ENCODE measurements at regions not wholly inside any gene's neighbourhood (a gene's known extent, or its start where the extent isn't known, plus 50 kb on each side); places are given as distances from the start of the nearest gene placed in this dataset.
"Not testable (repeated sequence)": the region's sequence is repeated elsewhere in the genome, so short reads cannot be mapped to it uniquely, and the experiment has no call there.

GRCh38 chr11:71705738-71706432, 123.2 kb upstream of the KRTAP5-11 start:
- BruUV-seq (replicated peaks); H3K4me3 ChIP-seq; H3K9me2 ChIP-seq (ENCODE audit: insufficient read depth); CTCF ChIA-PET; H3K36me3 ChIP-seq (ENCODE audit: low read depth); POLR2A ChIA-PET (ENCODE audit: unreplicated experiment); H4K20me1 ChIP-seq (ENCODE audit: insufficient read depth); DNase-seq; H2AFZ ChIP-seq; H3K79me2 ChIP-seq (ENCODE audit: low read depth); H3K27ac ChIP-seq; H3F3A ChIP-seq (ENCODE audit: insufficient read depth, low read depth); H3K4me1 ChIP-seq (replicated peaks; ENCODE audit: insufficient read depth); intact Hi-C loops (cut with micrococcal nuclease; ENCODE audit: unreplicated experiment); H3K4me2 ChIP-seq; H3K9me3 ChIP-seq (ENCODE audit: insufficient read depth, low read depth): not testable (repeated sequence)
- H3K27me3 ChIP-seq (ENCODE audit: insufficient read depth, low read depth): peaks cover 13% of the 10 kb centered on the region; the same call in 1 of the 2 replicates

GRCh38 chr11:71707083-71707482, 124.4 kb upstream of the KRTAP5-11 start:
- H3K4me2 ChIP-seq; H3F3A ChIP-seq (ENCODE audit: insufficient read depth, low read depth); H3K36me3 ChIP-seq (ENCODE audit: low read depth); H3K4me3 ChIP-seq; BruUV-seq (replicated peaks); H3K4me1 ChIP-seq (replicated peaks; ENCODE audit: insufficient read depth); POLR2A ChIA-PET (ENCODE audit: unreplicated experiment); H3K27ac ChIP-seq; DNase-seq; CTCF ChIA-PET; intact Hi-C loops (cut with micrococcal nuclease; ENCODE audit: unreplicated experiment); H3K9me3 ChIP-seq (ENCODE audit: insufficient read depth, low read depth); H3K79me2 ChIP-seq (ENCODE audit: low read depth); H2AFZ ChIP-seq; H4K20me1 ChIP-seq (ENCODE audit: insufficient read depth); H3K9me2 ChIP-seq (ENCODE audit: insufficient read depth): not testable (repeated sequence)
- H3K27me3 ChIP-seq (ENCODE audit: insufficient read depth, low read depth): peaks cover 20% of the 10 kb centered on the region; the same call in 1 of the 2 replicates

- DNase-seq; H3K9me3 ChIP-seq (ENCODE audit: insufficient read depth, low read depth); BruUV-seq (replicated peaks); H3K79me2 ChIP-seq (ENCODE audit: low read depth); H3K4me1 ChIP-seq (replicated peaks; ENCODE audit: insufficient read depth); intact Hi-C loops (cut with micrococcal nuclease; ENCODE audit: unreplicated experiment); CTCF ChIA-PET; H3K9me2 ChIP-seq (ENCODE audit: insufficient read depth); H3K4me2 ChIP-seq; H3K27ac ChIP-seq; H2AFZ ChIP-seq; H3F3A ChIP-seq (ENCODE audit: insufficient read depth, low read depth); H3K4me3 ChIP-seq; POLR2A ChIA-PET (ENCODE audit: unreplicated experiment); H4K20me1 ChIP-seq (ENCODE audit: insufficient read depth); H3K36me3 ChIP-seq (ENCODE audit: low read depth): not testable (repeated sequence)
- H3K27me3 ChIP-seq (ENCODE audit: insufficient read depth, low read depth): peaks cover 30% of the 10 kb centered on the region
Measured at GRCh38 chr11:71709541-71709940, 123.5 kb upstream of the DEFB108B start.

- H3K9me3 ChIP-seq (ENCODE audit: insufficient read depth, low read depth); H3K36me3 ChIP-seq (ENCODE audit: low read depth); CTCF ChIA-PET; H2AFZ ChIP-seq; H3K9me2 ChIP-seq (ENCODE audit: insufficient read depth); H3K79me2 ChIP-seq (ENCODE audit: low read depth); H3K4me3 ChIP-seq; H4K20me1 ChIP-seq (ENCODE audit: insufficient read depth); POLR2A ChIA-PET (ENCODE audit: unreplicated experiment); H3K4me2 ChIP-seq; H3F3A ChIP-seq (ENCODE audit: insufficient read depth, low read depth); intact Hi-C loops (cut with micrococcal nuclease; ENCODE audit: unreplicated experiment); H3K27ac ChIP-seq; BruUV-seq (replicated peaks); H3K4me1 ChIP-seq (replicated peaks; ENCODE audit: insufficient read depth): not testable (repeated sequence)
- peak in 1 of 2 experiments; percentile 8 for DNase-seq
- peaks cover 30% of the 10 kb centered on the region for H3K27me3 ChIP-seq (ENCODE audit: insufficient read depth, low read depth)
Measured at GRCh38 chr11:71710171-71710671, 122.8 kb upstream of the DEFB108B start.

GRCh38 chr11:71710701-71711385, 122.2 kb upstream of the DEFB108B start:
- DNase-seq; CTCF ChIA-PET; H3K9me2 ChIP-seq (ENCODE audit: insufficient read depth); H3F3A ChIP-seq (ENCODE audit: insufficient read depth, low read depth); H4K20me1 ChIP-seq (ENCODE audit: insufficient read depth); H3K4me1 ChIP-seq (replicated peaks; ENCODE audit: insufficient read depth); POLR2A ChIA-PET (ENCODE audit: unreplicated experiment); H3K79me2 ChIP-seq (ENCODE audit: low read depth); H2AFZ ChIP-seq; intact Hi-C loops (cut with micrococcal nuclease; ENCODE audit: unreplicated experiment); H3K36me3 ChIP-seq (ENCODE audit: low read depth); H3K4me3 ChIP-seq; H3K9me3 ChIP-seq (ENCODE audit: insufficient read depth, low read depth); H3K4me2 ChIP-seq; BruUV-seq (replicated peaks); H3K27ac ChIP-seq: not testable (repeated sequence)
- peaks cover 31% of the 10 kb centered on the region for H3K27me3 ChIP-seq (ENCODE audit: insufficient read depth, low read depth)

- H3K4me1 ChIP-seq (replicated peaks; ENCODE audit: insufficient read depth); H4K20me1 ChIP-seq (ENCODE audit: insufficient read depth); H3K9me2 ChIP-seq (ENCODE audit: insufficient read depth); BruUV-seq (replicated peaks); H3F3A ChIP-seq (ENCODE audit: insufficient read depth, low read depth); H3K36me3 ChIP-seq (ENCODE audit: low read depth); intact Hi-C loops (cut with micrococcal nuclease; ENCODE audit: unreplicated experiment); H3K9me3 ChIP-seq (ENCODE audit: insufficient read depth, low read depth); H3K4me2 ChIP-seq; H3K79me2 ChIP-seq (ENCODE audit: low read depth); H2AFZ ChIP-seq; H3K4me3 ChIP-seq; H3K27ac ChIP-seq; POLR2A ChIA-PET (ENCODE audit: unreplicated experiment); DNase-seq; CTCF ChIA-PET: not testable (repeated sequence)
- peaks cover 37% of the 10 kb centered on the region for H3K27me3 ChIP-seq (ENCODE audit: insufficient read depth, low read depth)
Measured at GRCh38 chr11:71712350-71712749, 120.7 kb upstream of the DEFB108B start.

GRCh38 chr11:71712846-71713245, 120.2 kb upstream of the DEFB108B start:
- BruUV-seq (replicated peaks); H3F3A ChIP-seq (ENCODE audit: insufficient read depth, low read depth); POLR2A ChIA-PET (ENCODE audit: unreplicated experiment); H2AFZ ChIP-seq; H3K4me3 ChIP-seq; H3K79me2 ChIP-seq (ENCODE audit: low read depth); H3K4me1 ChIP-seq (replicated peaks; ENCODE audit: insufficient read depth); CTCF ChIA-PET; DNase-seq; H3K36me3 ChIP-seq (ENCODE audit: low read depth); intact Hi-C loops (cut with micrococcal nuclease; ENCODE audit: unreplicated experiment); H3K4me2 ChIP-seq; H3K27ac ChIP-seq; H3K9me3 ChIP-seq (ENCODE audit: insufficient read depth, low read depth); H4K20me1 ChIP-seq (ENCODE audit: insufficient read depth); H3K9me2 ChIP-seq (ENCODE audit: insufficient read depth): not testable (repeated sequence)
- peaks cover 33% of the 10 kb centered on the region for H3K27me3 ChIP-seq (ENCODE audit: insufficient read depth, low read depth)

Data from PC-9 (cell line).